Suprapubic skin (tissue), 4 donors: ENCODE measurements at regions not wholly inside any gene's neighbourhood (a gene's known extent, or its start where the extent isn't known, plus 50 kb on each side); places are given as distances from the start of the nearest gene placed in this dataset.

ENCODE experiments used
- DNase-seq, 2 donors: peaks; one replicate each; pipeline ENCODE4 v3.0.0-alpha.2; 2019; ENCODE audit warnings: low spot score in 2 of 2
- H3K27ac ChIP-seq: fragments of 200-600 bp; sonication (generic); one replicate; pipeline ENCODE4 v1.5.1; 2019
- H3K27me3 ChIP-seq: fragments of 200-600 bp; sonication (generic); one replicate; pipeline ENCODE4 v1.5.1; 2019
- H3K36me3 ChIP-seq: fragments of 200-600 bp; sonication (generic); one replicate; pipeline ENCODE4 v1.5.1; 2019
- H3K4me1 ChIP-seq: fragments of 200-600 bp; sonication (generic); one replicate; pipeline ENCODE4 v1.5.1; 2019
- H3K4me3 ChIP-seq: fragments of 200-600 bp; sonication (generic); one replicate; pipeline ENCODE4 v1.5.1; 2019; ENCODE audit warnings: mild to moderate bottlenecking
- H3K9me3 ChIP-seq: fragments of 200-600 bp; sonication (generic); one replicate; pipeline ENCODE4 v1.5.1; 2019
- CTCF ChIP-seq, 2 donors: fragments of 200-600 bp in 1 of 2; fragments of 450-650 bp in 1 of 2; sonication (generic) in 1 of 2; IDR thresholded peaks; one replicate each; pipeline ENCODE4 v1.5.1; 2016 to 2019; ENCODE audit warnings: antibody characterized with exemption in 2 of 2, mild to moderate bottlenecking in 1 of 2, moderate library complexity in 1 of 2
- EP300 ChIP-seq: sonication (generic); formaldehyde crosslinking; IDR thresholded peaks from one replicate; pipeline ENCODE4 v1.6.1; 2017; ENCODE audit warnings: antibody characterized with exemption
- POLR2A ChIP-seq, 2 donors: fragments of 450-650 bp; IDR thresholded peaks; one replicate each; pipeline ENCODE4 v1.6.1; 2017; ENCODE audit warnings: antibody characterized with exemption in 2 of 2, mild to moderate bottlenecking in 2 of 2, moderate library complexity in 2 of 2
- POLR2AphosphoS5 ChIP-seq, 3 donors: sonication (generic); formaldehyde crosslinking; IDR thresholded peaks; one replicate each; pipeline ENCODE4 v1.6.1; 2017; ENCODE audit warnings: antibody characterized with exemption in 3 of 3
- WGBS: methylation state at CpG from one replicate; pipeline ENCODE4 v1.1.5; 2018; 5-methylcytosine and 5-hydroxymethylcytosine counted together

- 95% methylated on average over 2 of the region's 2 CpGs for WGBS
- no peak for DNase-seq
- no peaks in the 10 kb centered on the region for H3K27me3 ChIP-seq
- no peaks in the 10 kb centered on the region for H3K9me3 ChIP-seq
- TF ChIP-seq POLR2AphosphoS5 (IDR thresholded peaks at IDR 0.05) (no peak), CTCF (IDR thresholded peaks at IDR 0.05) (no peak), POLR2A (IDR thresholded peaks at IDR 0.05) (no peak), EP300 (no peak)
- H3K36me3 ChIP-seq: no peaks in the 10 kb centered on the region
- no peaks in the 10 kb centered on the region for H3K4me1 ChIP-seq
- H3K27ac ChIP-seq: no peak overlapping the region
- no peak overlapping the region for H3K4me3 ChIP-seq
Observed at GRCh38 chr10:20709708-20710107, 187.4 kb downstream of the NEBL start.

GRCh38 chr10:20708305-20708704 is 188.8 kb downstream of the NEBL start:
- Histone ChIP-seq H3K4me1 (no peaks in the 10 kb centered on the region), H3K4me3 (no peak overlapping the region), H3K27me3 (no peaks in the 10 kb centered on the region), H3K36me3 (no peaks in the 10 kb centered on the region), H3K27ac (no peak overlapping the region), H3K9me3 (no peaks in the 10 kb centered on the region)
- 96% methylated on average over 4 of the region's 4 CpGs for WGBS
- DNase-seq: no peak
- TF ChIP-seq POLR2A (IDR thresholded peaks at IDR 0.05) (no peak), EP300 (no peak), CTCF (IDR thresholded peaks at IDR 0.05) (no peak), POLR2AphosphoS5 (IDR thresholded peaks at IDR 0.05) (no peak)

GRCh38 chr10:20707251-20707650 is 189.9 kb downstream of the NEBL start:
- H3K27me3 ChIP-seq: no peaks in the 10 kb centered on the region
- H3K27ac ChIP-seq: no peak overlapping the region
- no peak overlapping the region for H3K4me3 ChIP-seq
- 98% methylated on average over 3 of the region's 3 CpGs for WGBS
- DNase-seq: no peak
- no peaks in the 10 kb centered on the region for H3K9me3 ChIP-seq
- no peaks in the 10 kb centered on the region for H3K36me3 ChIP-seq
- H3K4me1 ChIP-seq: no peaks in the 10 kb centered on the region
- TF ChIP-seq POLR2A (IDR thresholded peaks at IDR 0.05) (no peak), POLR2AphosphoS5 (IDR thresholded peaks at IDR 0.05) (no peak), CTCF (IDR thresholded peaks at IDR 0.05) (no peak), EP300 (no peak)

GRCh38 chr10:20698837-20699236 is 198.3 kb downstream of the NEBL start:
- H3K9me3 ChIP-seq: no peaks in the 10 kb centered on the region
- H3K4me1 ChIP-seq: no peaks in the 10 kb centered on the region
- H3K27ac ChIP-seq: no peak overlapping the region
- TF ChIP-seq CTCF (IDR thresholded peaks at IDR 0.05) (no peak), POLR2AphosphoS5 (IDR thresholded peaks at IDR 0.05) (no peak)
- H3K36me3 ChIP-seq: no peaks in the 10 kb centered on the region
- DNase-seq: no peak
- no peak overlapping the region for H3K4me3 ChIP-seq
- no peaks in the 10 kb centered on the region for H3K27me3 ChIP-seq

- H3K27ac ChIP-seq: no peak overlapping the region
- DNase-seq: no peak
- H3K27me3 ChIP-seq: no peaks in the 10 kb centered on the region
- no peak for TF ChIP-seq EP300
- TF ChIP-seq CTCF (IDR thresholded peaks at IDR 0.05): no peak
- TF ChIP-seq POLR2A (IDR thresholded peaks at IDR 0.05): no peak
- TF ChIP-seq POLR2AphosphoS5 (IDR thresholded peaks at IDR 0.05): no peak
- H3K4me1 ChIP-seq: no peaks in the 10 kb centered on the region
- H3K9me3 ChIP-seq: no peaks in the 10 kb centered on the region
- H3K36me3 ChIP-seq: no peaks in the 10 kb centered on the region
- no peak overlapping the region for H3K4me3 ChIP-seq
Observed at GRCh38 chr10:20694296-20694695, 202.8 kb downstream of the NEBL start.
